ENCODE measurements at regions not wholly inside any gene's neighbourhood (a gene's known extent, or its start where the extent isn't known, plus 50 kb on each side); places are given as distances from the start of the nearest gene placed in this dataset.

- TF ChIP-seq FOXM1 (CRISPR knock-in tag; IDR thresholded peaks at IDR 0.05) (no peak), KLF9 (CRISPR knock-in tag; IDR thresholded peaks at IDR 0.05; ENCODE audit: low read depth) (no peak), ZNF24 (IDR thresholded peaks at IDR 0.05) (no peak), CTCF (CRISPR knock-in tag; IDR thresholded peaks at IDR 0.05) (no peak), RBM22 (optimal IDR thresholded peaks at IDR 0.05; ENCODE audit: low read length) (no peak), ATM (IDR thresholded peaks at IDR 0.05; ENCODE audit: borderline replicate concordance) (no peak), MAX (IDR thresholded peaks at IDR 0.05) (no peak), NCOR1 (IDR thresholded peaks at IDR 0.05; ENCODE audit: borderline replicate concordance, low read length) (no peak), RERE (CRISPR knock-in tag; IDR thresholded peaks at IDR 0.05; ENCODE audit: low read depth) (no peak), TAF1 (CRISPR knock-in tag; IDR thresholded peaks at IDR 0.05) (no peak), ZMYM2 (CRISPR knock-in tag; IDR thresholded peaks at IDR 0.05) (no peak), HINFP (CRISPR knock-in tag; IDR thresholded peaks at IDR 0.05; ENCODE audit: low read depth) (no peak)
Observed at GRCh38 chr2:12998685-12999084, 281.9 kb downstream of the TRIB2 start.

Measured in HepG2 (cell line).